ENCODE measurements at regions not wholly inside any gene's neighbourhood (a gene's known extent, or its start where the extent isn't known, plus 50 kb on each side); places are given as distances from the start of the nearest gene placed in this dataset.

GRCh38 chr9:78860801-78861475, 564.0 kb downstream of the PSAT1 start:
- Histone ChIP-seq H3K4me2 (ENCODE audit: extremely low read depth, insufficient read depth, low read length) (no peak overlapping the region), H3K36me3 (ENCODE audit: control insufficient read depth, insufficient read depth, low read length) (no peaks in the 10 kb centered on the region), H3K4me3 (replicated peaks in 1 of 4; ENCODE audit: control extremely low read depth in 1 of 4, insufficient read depth in 1 of 4, low read depth in 3 of 4, low read length in 4 of 4) (no peak overlapping the region), H3K79me2 (ENCODE audit: control insufficient read depth, insufficient read depth, low read length) (no peaks in the 10 kb centered on the region), H2AFZ (ENCODE audit: low read length) (no peak overlapping the region), H3K9me3 (ENCODE audit: control insufficient read depth, insufficient read depth, low read depth, low read length) (no peaks in the 10 kb centered on the region), H4K20me1 (ENCODE audit: control insufficient read depth, extremely low read depth, insufficient read depth, low read length) (no peaks in the 10 kb centered on the region), H3K27ac (ENCODE audit: insufficient read depth, low read length) (no peak overlapping the region), H3K4me1 (ENCODE audit: control insufficient read depth, extremely low read depth, insufficient read depth, low read length) (peaks cover 6% of the 10 kb centered on the region), H3K27me3 (ENCODE audit: control insufficient read depth, insufficient read depth, low read length) (no peaks in the 10 kb centered on the region), H3K9ac (ENCODE audit: insufficient read depth, low read length) (no peak overlapping the region)
- no peak for TF ChIP-seq CTCF (conservative IDR thresholded peaks at IDR 0.05 in 1 of 2, IDR thresholded peaks at IDR 0.05 in 1 of 2; ENCODE audit: low read depth in 1 of 2, low read length in 2 of 2)
- TF ChIP-seq EZH2 (IDR thresholded peaks at IDR 0.05; ENCODE audit: low read length, missing control alignments), result no peak
- DNase-seq (ENCODE audit: low read depth in 2 of 2), result peak; percentile 67 to 85

- Histone ChIP-seq H3K4me2 (ENCODE audit: extremely low read depth, insufficient read depth, low read length) (no peak overlapping the region), H4K20me1 (ENCODE audit: control insufficient read depth, extremely low read depth, insufficient read depth, low read length) (no peaks in the 10 kb centered on the region), H3K4me1 (ENCODE audit: control insufficient read depth, extremely low read depth, insufficient read depth, low read length) (peaks cover 7% of the 10 kb centered on the region), H3K79me2 (ENCODE audit: control insufficient read depth, insufficient read depth, low read length) (no peaks in the 10 kb centered on the region), H3K9me3 (ENCODE audit: control insufficient read depth, insufficient read depth, low read depth, low read length) (no peaks in the 10 kb centered on the region), H3K27ac (ENCODE audit: insufficient read depth, low read length) (no peak overlapping the region), H2AFZ (ENCODE audit: low read length) (no peak overlapping the region), H3K36me3 (ENCODE audit: control insufficient read depth, insufficient read depth, low read length) (no peaks in the 10 kb centered on the region), H3K27me3 (ENCODE audit: control insufficient read depth, insufficient read depth, low read length) (no peaks in the 10 kb centered on the region), H3K4me3 (replicated peaks in 1 of 4; ENCODE audit: control extremely low read depth in 1 of 4, insufficient read depth in 1 of 4, low read depth in 3 of 4, low read length in 4 of 4) (no peak overlapping the region), H3K9ac (ENCODE audit: insufficient read depth, low read length) (no peak overlapping the region)
- DNase-seq (ENCODE audit: low read depth in 2 of 2), result peak in 1 of 2 donors; percentile 44
- TF ChIP-seq EZH2 (IDR thresholded peaks at IDR 0.05; ENCODE audit: low read length, missing control alignments) (no peak), CTCF (conservative IDR thresholded peaks at IDR 0.05 in 1 of 2, IDR thresholded peaks at IDR 0.05 in 1 of 2; ENCODE audit: low read depth in 1 of 2, low read length in 2 of 2) (no peak)
Observed at GRCh38 chr9:78863531-78863930, 566.6 kb downstream of the PSAT1 start.

GRCh38 chr9:78865737-78866136, 568.8 kb downstream of the PSAT1 start:
- no peaks in the 10 kb centered on the region for H3K9me3 ChIP-seq (ENCODE audit: control insufficient read depth, insufficient read depth, low read depth, low read length)
- no peak overlapping the region for H3K9ac ChIP-seq (ENCODE audit: insufficient read depth, low read length)
- H2AFZ ChIP-seq (ENCODE audit: low read length), result no peak overlapping the region
- H3K79me2 ChIP-seq (ENCODE audit: control insufficient read depth, insufficient read depth, low read length), result no peaks in the 10 kb centered on the region
- H3K4me1 ChIP-seq (ENCODE audit: control insufficient read depth, extremely low read depth, insufficient read depth, low read length), result peaks cover 7% of the 10 kb centered on the region
- no peaks in the 10 kb centered on the region for H3K36me3 ChIP-seq (ENCODE audit: control insufficient read depth, insufficient read depth, low read length)
- TF ChIP-seq CTCF (conservative IDR thresholded peaks at IDR 0.05 in 1 of 2, IDR thresholded peaks at IDR 0.05 in 1 of 2; ENCODE audit: low read depth in 1 of 2, low read length in 2 of 2) (no peak), EZH2 (IDR thresholded peaks at IDR 0.05; ENCODE audit: low read length, missing control alignments) (no peak)
- H3K27ac ChIP-seq (ENCODE audit: insufficient read depth, low read length), result no peak overlapping the region
- no peak for DNase-seq (ENCODE audit: low read depth in 2 of 2)
- no peaks in the 10 kb centered on the region for H4K20me1 ChIP-seq (ENCODE audit: control insufficient read depth, extremely low read depth, insufficient read depth, low read length)
- no peak overlapping the region for H3K4me3 ChIP-seq (replicated peaks in 1 of 4; ENCODE audit: control extremely low read depth in 1 of 4, insufficient read depth in 1 of 4, low read depth in 3 of 4, low read length in 4 of 4)
- no peaks in the 10 kb centered on the region for H3K27me3 ChIP-seq (ENCODE audit: control insufficient read depth, insufficient read depth, low read length)
- no peak overlapping the region for H3K4me2 ChIP-seq (ENCODE audit: extremely low read depth, insufficient read depth, low read length)
